Activated CD8-positive, alpha-beta memory T cell treated with anti-CD3 and anti-CD28 coated beads, Interleukin-2, amount 10 ng/mL, durations not matched to agents 7 days and 5 days (primary cell): ENCODE measurements at regions not wholly inside any gene's neighbourhood (a gene's known extent, or its start where the extent isn't known, plus 50 kb on each side); places are given as distances from the start of the nearest gene placed in this dataset.
"Not testable (repeated sequence)": the region's sequence is repeated elsewhere in the genome, so short reads cannot be mapped to it uniquely, and the experiment has no call there.

Source experiments
- ATAC-seq: fragments of 150-1000 bp; cut with Tn5 transposase; one replicate; pipeline ENCODE4 v1.10.0; 2021; ENCODE audit warnings: moderate library complexity
- CTCF ChIA-PET: fragments of 350-600 bp; sonication (Branson Sonifier 250); formaldehyde crosslinking; loops from one replicate; lab custom pipeline; 2021; ENCODE audit warnings: antibody characterized with exemption; lab: Charles Lee
- DNase-seq: peaks from one replicate; pipeline ENCODE4 v3.0.0-alpha.2; 2020
- H3K27ac Mint-ChIP-seq: one replicate; pipeline ENCODE4 v1.8.0; 2021; ENCODE audit warnings: mild to moderate bottlenecking, mixed read lengths
- H3K27me3 Mint-ChIP-seq: one replicate; pipeline ENCODE4 v1.8.0; 2021; ENCODE audit warnings: mixed read lengths
- H3K36me3 Mint-ChIP-seq: one replicate; pipeline ENCODE4 v1.8.0; 2021; ENCODE audit warnings: mild to moderate bottlenecking, mixed read lengths
- H3K4me1 Mint-ChIP-seq: one replicate; pipeline ENCODE4 v1.8.0; 2021; ENCODE audit warnings: mixed read lengths
- H3K4me3 Mint-ChIP-seq: one replicate; pipeline ENCODE4 v1.8.0; 2021; ENCODE audit warnings: mild to moderate bottlenecking, moderate library complexity, mixed read lengths
- H3K9me3 Mint-ChIP-seq: one replicate; pipeline ENCODE4 v1.8.0; 2022; ENCODE audit warnings: low read depth, mixed read lengths

DNA sequence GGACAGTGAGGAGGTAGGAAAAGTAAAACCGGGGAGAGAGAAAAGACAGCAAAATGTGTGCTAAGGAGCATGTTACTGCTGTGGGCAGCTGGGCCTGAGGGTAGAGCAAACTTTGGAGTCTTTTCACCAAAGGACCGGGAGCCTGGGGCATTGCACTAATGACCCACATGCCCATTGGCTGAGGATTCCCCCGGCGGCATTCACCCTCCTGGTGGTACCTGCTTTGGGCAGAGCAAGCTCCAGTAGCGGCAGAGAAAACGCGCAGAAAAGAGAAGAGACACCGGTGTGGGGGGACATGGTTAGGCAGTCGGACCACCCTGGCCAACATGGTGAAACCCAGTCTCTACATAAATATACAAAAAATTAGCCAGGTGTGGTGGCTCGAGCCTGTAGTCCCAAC is 83.4 kb upstream of the ESRRB start:
- CTCF ChIA-PET = no interaction called here
- no peak for ATAC-seq
- peak; percentile 14 for DNase-seq
- Mint-ChIP-seq H3K4me3 (no peak overlapping the region), H3K27ac (no peak overlapping the region), H3K36me3 (no peaks in the 10 kb centered on the region), H3K9me3 (no peaks in the 10 kb centered on the region), H3K27me3 (peaks cover 12% of the 10 kb centered on the region), H3K4me1 (no peaks in the 10 kb centered on the region)

- ATAC-seq (no peak), DNase-seq (peak; percentile 25)
- H3K27ac Mint-ChIP-seq = no peak overlapping the region
- H3K4me1 Mint-ChIP-seq = no peaks in the 10 kb centered on the region
- no peaks in the 10 kb centered on the region for H3K9me3 Mint-ChIP-seq
- no peak overlapping the region for H3K4me3 Mint-ChIP-seq
- CTCF ChIA-PET = no interaction called here
- no peaks in the 10 kb centered on the region for H3K36me3 Mint-ChIP-seq
- peaks cover 8% of the 10 kb centered on the region for H3K27me3 Mint-ChIP-seq
Observed at GRCh38 chr14:76293221-76293620, 82.7 kb upstream of the ESRRB start.

GRCh38 chr14:76293923-76294322 is 82.0 kb upstream of the ESRRB start:
- no peak for ATAC-seq
- H3K27ac Mint-ChIP-seq = no peak overlapping the region
- CTCF ChIA-PET = no interaction called here

DNA sequence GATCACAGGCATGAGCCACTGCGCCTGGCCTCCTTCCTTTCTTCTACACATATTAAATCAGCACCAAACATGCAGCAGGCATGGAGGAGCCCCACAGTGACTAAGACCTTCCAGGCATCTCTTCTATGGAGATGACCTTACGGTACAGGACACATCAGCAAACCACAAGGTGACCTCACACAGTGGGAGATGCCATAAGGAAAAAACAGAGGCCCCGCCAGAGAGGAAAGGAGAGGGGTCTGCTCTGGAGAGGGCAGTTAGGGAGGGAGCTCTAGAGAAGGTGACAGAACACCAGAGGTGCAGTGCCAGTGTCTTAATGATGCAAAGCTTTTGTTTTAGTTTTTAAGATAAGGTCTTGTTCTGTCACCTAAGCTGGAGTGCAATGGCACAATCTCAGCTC is 81.1 kb upstream of the ESRRB start:
- Mint-ChIP-seq H3K36me3 (no peaks in the 10 kb centered on the region), H3K4me3 (no peak overlapping the region), H3K9me3 (no peaks in the 10 kb centered on the region), H3K27me3 (peaks cover 13% of the 10 kb centered on the region), H3K4me1 (no peaks in the 10 kb centered on the region), H3K27ac (no peak overlapping the region)
- ATAC-seq (no peak), DNase-seq (peak; percentile 11)
- CTCF ChIA-PET = no interaction called here

More at GRCh38 chr14:76293923-76294322, 82.0 kb upstream of the ESRRB start:
- H3K36me3 Mint-ChIP-seq = no peaks in the 10 kb centered on the region
- no peaks in the 10 kb centered on the region for H3K9me3 Mint-ChIP-seq
- H3K27me3 Mint-ChIP-seq = peaks cover 13% of the 10 kb centered on the region
- no peak overlapping the region for H3K4me3 Mint-ChIP-seq
- peak; percentile 5 for DNase-seq
- no peaks in the 10 kb centered on the region for H3K4me1 Mint-ChIP-seq

GRCh38 chr14:76298896-76299295 is 77.0 kb upstream of the ESRRB start:
- H3K9me3 Mint-ChIP-seq = no peaks in the 10 kb centered on the region
- H3K36me3 Mint-ChIP-seq = no peaks in the 10 kb centered on the region
- H3K4me1 Mint-ChIP-seq = no peaks in the 10 kb centered on the region
- no peak for ATAC-seq
- DNase-seq = no peak
- H3K27me3 Mint-ChIP-seq = peaks cover 20% of the 10 kb centered on the region
- no peak overlapping the region for H3K4me3 Mint-ChIP-seq
- no peak overlapping the region for H3K27ac Mint-ChIP-seq
- CTCF ChIA-PET = no interaction called here

DNA sequence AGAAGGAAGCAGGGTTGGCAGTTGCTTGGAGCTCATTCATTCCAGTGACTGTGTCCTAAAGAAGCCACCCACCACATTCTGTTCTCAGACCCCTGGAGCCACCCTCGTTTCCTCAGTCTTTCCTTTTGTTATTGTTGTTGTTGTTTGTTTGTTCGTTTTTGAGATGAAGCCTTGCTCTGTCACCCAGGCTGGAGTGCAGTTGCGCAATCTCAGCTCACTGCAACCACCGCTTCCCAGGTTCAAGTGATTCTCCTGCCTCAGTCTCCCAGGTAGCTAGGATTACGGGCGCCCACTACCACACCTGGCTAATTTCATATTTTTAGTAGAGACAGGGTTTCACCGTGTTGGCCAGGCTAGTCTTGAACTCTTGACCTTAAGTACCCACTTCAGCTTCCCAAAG is 72.7 kb upstream of the ESRRB start:
- H3K4me1 Mint-ChIP-seq, DNase-seq, H3K27ac Mint-ChIP-seq, H3K9me3 Mint-ChIP-seq, H3K36me3 Mint-ChIP-seq, H3K4me3 Mint-ChIP-seq, CTCF ChIA-PET, ATAC-seq: not testable (repeated sequence)
- H3K27me3 Mint-ChIP-seq = peaks cover 27% of the 10 kb centered on the region

DNA sequence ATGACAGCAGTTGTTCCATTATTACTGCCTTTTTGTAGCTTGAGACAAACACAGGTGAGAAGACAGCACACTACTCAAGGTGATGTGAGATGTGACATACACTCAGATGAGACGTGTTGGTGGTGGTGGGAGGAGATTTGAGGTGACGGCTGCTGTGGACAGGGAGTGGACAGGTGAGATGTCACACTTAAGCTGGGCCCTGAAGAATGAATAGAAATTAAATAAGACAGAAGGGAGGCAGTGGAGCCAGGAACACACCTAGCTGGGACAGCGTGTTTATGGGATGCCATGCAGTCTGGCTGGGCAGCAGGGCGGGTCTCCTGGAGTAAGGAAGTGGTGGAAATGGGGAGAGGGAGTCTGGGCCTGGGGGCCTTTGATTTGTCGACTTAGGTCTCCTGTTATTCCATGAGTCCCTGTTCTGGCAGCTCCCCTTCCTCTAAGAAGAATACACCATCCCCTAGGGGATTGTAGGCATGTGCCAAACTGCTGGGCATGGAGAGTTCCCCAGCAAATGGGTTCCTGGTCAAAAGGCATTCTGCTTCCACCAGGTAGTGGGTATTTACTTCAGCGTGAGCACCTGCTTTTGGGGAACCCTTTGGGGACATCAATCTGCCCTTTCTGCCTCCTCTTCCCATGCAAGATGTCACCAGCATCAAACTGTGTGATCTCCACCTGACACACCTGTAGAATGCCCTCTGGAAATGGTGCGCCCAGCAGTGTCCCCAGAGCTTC is 71.2 kb upstream of the ESRRB start:
- H3K4me1 Mint-ChIP-seq = no peaks in the 10 kb centered on the region
- H3K36me3 Mint-ChIP-seq = no peaks in the 10 kb centered on the region
- DNase-seq (no peak), ATAC-seq (no peak)
- no peak overlapping the region for H3K4me3 Mint-ChIP-seq
- H3K27ac Mint-ChIP-seq = no peak overlapping the region
- no peaks in the 10 kb centered on the region for H3K9me3 Mint-ChIP-seq
- CTCF ChIA-PET = no interaction called here
- peaks cover 30% of the 10 kb centered on the region for H3K27me3 Mint-ChIP-seq

- CTCF ChIA-PET = no interaction called here
Observed at GRCh38 chr14:76305268-76305826, 70.6 kb upstream of the ESRRB start.

GRCh38 chr14:76306131-76306530 is 69.8 kb upstream of the ESRRB start:
- Mint-ChIP-seq H3K36me3 (no peaks in the 10 kb centered on the region), H3K27me3 (peaks cover 41% of the 10 kb centered on the region), H3K4me3 (no peak overlapping the region), H3K27ac (no peak overlapping the region), H3K9me3 (no peaks in the 10 kb centered on the region), H3K4me1 (peaks cover 2% of the 10 kb centered on the region)
- CTCF ChIA-PET = no interaction called here
- DNase-seq = no peak
- ATAC-seq = no peak

More at GRCh38 chr14:76305268-76305826, 70.6 kb upstream of the ESRRB start:
- Mint-ChIP-seq H3K9me3 (no peaks in the 10 kb centered on the region), H3K4me3 (no peak overlapping the region), H3K36me3 (no peaks in the 10 kb centered on the region), H3K4me1 (no peaks in the 10 kb centered on the region), H3K27ac (no peak overlapping the region), H3K27me3 (peaks cover 36% of the 10 kb centered on the region)
- DNase-seq = no peak
- ATAC-seq = no peak

- Mint-ChIP-seq H3K4me1 (peaks cover 2% of the 10 kb centered on the region), H3K4me3 (no peak overlapping the region), H3K36me3 (no peaks in the 10 kb centered on the region), H3K27me3 (peaks cover 54% of the 10 kb centered on the region), H3K9me3 (no peaks in the 10 kb centered on the region), H3K27ac (no peak overlapping the region)
- CTCF ChIA-PET = no interaction called here
- no peak for DNase-seq
- no peak for ATAC-seq
Observed at GRCh38 chr14:76307786-76308780, 67.9 kb upstream of the ESRRB start.

GRCh38 chr14:76309572-76310162 is 66.3 kb upstream of the ESRRB start:
- Mint-ChIP-seq H3K4me1 (peaks cover 2% of the 10 kb centered on the region), H3K27me3 (peaks cover 57% of the 10 kb centered on the region), H3K9me3 (no peaks in the 10 kb centered on the region), H3K36me3 (no peaks in the 10 kb centered on the region), H3K27ac (no peak overlapping the region), H3K4me3 (no peak overlapping the region)
- ATAC-seq (no peak), DNase-seq (no peak)
- CTCF ChIA-PET = no interaction called here

DNA sequence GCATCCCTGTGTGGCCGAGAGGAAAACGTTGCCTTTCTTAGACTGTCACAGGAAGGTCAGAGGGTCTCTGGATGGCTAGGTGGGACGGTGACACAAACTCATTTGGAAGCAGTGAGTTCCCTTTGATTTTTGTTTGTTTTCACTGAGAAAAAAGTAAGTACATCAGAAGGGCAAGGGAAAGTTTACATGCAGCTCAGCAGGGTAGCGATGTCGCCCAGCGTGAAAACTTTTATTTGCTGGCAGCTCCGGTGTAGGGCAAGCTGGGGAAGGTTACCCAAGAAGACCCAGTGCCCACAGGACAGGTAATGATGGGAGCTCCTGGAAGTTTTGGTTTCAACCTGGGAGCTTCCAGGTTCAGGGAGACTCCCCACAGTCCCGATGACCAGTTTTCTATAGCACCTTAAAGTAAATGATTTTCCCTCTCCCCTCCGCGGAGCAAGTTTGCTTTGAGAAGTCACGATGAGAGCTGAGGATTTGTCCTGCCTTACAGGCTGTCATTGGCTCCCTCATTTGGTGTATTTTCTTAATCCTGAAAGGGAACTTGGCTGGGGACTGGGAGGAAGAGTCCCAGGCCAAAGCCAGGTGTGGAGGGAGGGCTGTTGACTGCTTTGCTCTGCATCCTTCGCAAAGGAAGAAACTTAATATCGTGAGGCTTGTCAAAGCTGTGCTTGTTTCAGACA is 64.7 kb upstream of the ESRRB start:
- H3K27ac Mint-ChIP-seq = no peak overlapping the region
- ATAC-seq = no peak
- H3K4me3 Mint-ChIP-seq = no peak overlapping the region
- no peaks in the 10 kb centered on the region for H3K36me3 Mint-ChIP-seq
- peaks cover 2% of the 10 kb centered on the region for H3K4me1 Mint-ChIP-seq
- H3K9me3 Mint-ChIP-seq = no peaks in the 10 kb centered on the region
- CTCF ChIA-PET = no interaction called here
- peaks cover 59% of the 10 kb centered on the region for H3K27me3 Mint-ChIP-seq
- DNase-seq = no peak

DNA sequence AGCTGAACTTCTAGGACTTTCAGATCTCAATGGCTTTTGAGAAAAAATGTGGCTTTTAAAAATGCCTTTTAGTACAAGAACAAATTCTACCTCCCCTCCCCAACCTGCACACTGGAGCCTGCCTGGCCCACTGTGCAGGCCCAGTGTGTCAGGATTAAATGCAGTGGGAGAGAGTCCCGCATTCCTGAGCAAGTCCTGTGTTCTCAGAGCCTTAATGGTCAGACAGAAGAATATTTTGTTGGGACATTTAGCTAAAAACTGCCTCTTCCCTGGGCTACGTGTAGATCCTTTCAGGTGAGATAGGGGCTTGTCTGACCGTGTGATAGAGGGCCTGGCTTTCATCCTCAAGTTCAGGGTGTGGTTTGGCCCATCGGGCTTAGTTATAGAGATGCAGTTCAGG is 63.1 kb upstream of the ESRRB start:
- H3K36me3 Mint-ChIP-seq = no peaks in the 10 kb centered on the region
- ATAC-seq (no peak), DNase-seq (no peak)
- H3K9me3 Mint-ChIP-seq = no peaks in the 10 kb centered on the region
- H3K27ac Mint-ChIP-seq = no peak overlapping the region
- H3K27me3 Mint-ChIP-seq = peaks cover 63% of the 10 kb centered on the region
- H3K4me1 Mint-ChIP-seq = peaks cover 2% of the 10 kb centered on the region
- H3K4me3 Mint-ChIP-seq = no peak overlapping the region
- CTCF ChIA-PET = no interaction called here
